Keratinocyte (primary cell): ENCODE measurements at regions not wholly inside any gene's neighbourhood (a gene's known extent, or its start where the extent isn't known, plus 50 kb on each side); places are given as distances from the start of the nearest gene placed in this dataset.

Experiments
- DNase-seq: peaks from one replicate; pipeline ENCODE4 v3.0.0-alpha.2; 2011; ENCODE audit warnings: low read depth, missing footprints, low spot score
- FAIRE-seq: peaks from 2 replicates; lab custom pipeline; 2011; peaks lifted over from hg19 to GRCh38; lab: Jason Lieb, UNC
- H2AFZ ChIP-seq: 2 replicates; pipeline ENCODE4 v1.6.0; 2012; ENCODE audit warnings: low read length, control low read depth, inconsistent platforms; ENCODE audit not compliant: control insufficient read depth
- H3K27ac ChIP-seq: 2 replicates; pipeline ENCODE4 v1.5.1; 2011; ENCODE audit warnings: low read length; ENCODE audit not compliant: control insufficient read depth, insufficient read depth
- H3K27me3 ChIP-seq: 3 replicates; pipeline ENCODE4 v1.6.0; 2011; ENCODE audit warnings: low read length; ENCODE audit not compliant: control insufficient read depth, insufficient read depth; ENCODE audit errors: extremely low read depth
- H3K36me3 ChIP-seq, 2 experiments: 2 replicates in 1 of 2; 3 replicates in 1 of 2; pipeline ENCODE4 v1.5.1; 2011; ENCODE audit warnings: low read length in 2 of 2, mild to moderate bottlenecking in 1 of 2; ENCODE audit not compliant: control insufficient read depth in 2 of 2, insufficient read depth in 2 of 2; ENCODE audit errors: extremely low read depth in 1 of 2
- H3K4me1 ChIP-seq: 3 replicates; pipeline ENCODE4 v1.5.1; 2011; ENCODE audit warnings: low read length; ENCODE audit not compliant: control insufficient read depth, insufficient read depth; ENCODE audit errors: extremely low read depth
- H3K4me2 ChIP-seq: 3 replicates; pipeline ENCODE4 v1.6.0; 2011; ENCODE audit warnings: low read depth, low read length; ENCODE audit not compliant: control insufficient read depth, insufficient read depth; ENCODE audit errors: extremely low read depth
- H3K4me3 ChIP-seq, 3 experiments: fragments of 200-600 bp in 1 of 3; sonication (generic) in 1 of 3; 2 replicates in 2 of 3; 3 replicates in 1 of 3; pipeline ENCODE4 v1.5.1; 2011 to 2016; ENCODE audit warnings: low read length in 3 of 3, mild to moderate bottlenecking in 3 of 3, control low read depth in 2 of 3, inconsistent platforms in 1 of 3, low read depth in 1 of 3, mixed read lengths in 1 of 3, mixed run types in 1 of 3, moderate library complexity in 1 of 3; ENCODE audit not compliant: control insufficient read depth in 2 of 3, insufficient read depth in 2 of 3; ENCODE audit errors: extremely low read depth in 1 of 3
- H3K79me2 ChIP-seq: 2 replicates; pipeline ENCODE4 v1.6.0; 2012; ENCODE audit warnings: low read length; ENCODE audit not compliant: control insufficient read depth, insufficient read depth
- H3K9ac ChIP-seq: 3 replicates; pipeline ENCODE4 v1.6.0; 2011; ENCODE audit warnings: low read length; ENCODE audit not compliant: control insufficient read depth, insufficient read depth; ENCODE audit errors: extremely low read depth
- H3K9me1 ChIP-seq: 3 replicates; pipeline ENCODE4 v1.6.0; 2011; ENCODE audit warnings: low read length; ENCODE audit not compliant: control insufficient read depth, insufficient read depth; ENCODE audit errors: extremely low read depth
- H3K9me3 ChIP-seq: 2 replicates; pipeline ENCODE4 v1.5.1; 2012; ENCODE audit warnings: low read depth, low read length; ENCODE audit not compliant: control insufficient read depth
- H4K20me1 ChIP-seq: 3 replicates; pipeline ENCODE4 v1.6.0; 2011; ENCODE audit warnings: low read length; ENCODE audit not compliant: control insufficient read depth, insufficient read depth; ENCODE audit errors: extremely low read depth
- CTCF ChIP-seq, 3 experiments: IDR thresholded peaks in 1 of 3; conservative IDR thresholded peaks in 1 of 3; optimal IDR thresholded peaks in 1 of 3; 2 replicates in 2 of 3; 3 replicates in 1 of 3; pipeline versions ENCODE3 to v1.5.1; 2011; ENCODE audit warnings: low read length in 3 of 3, mild to moderate bottlenecking in 3 of 3, moderate library complexity in 2 of 3, control low read depth in 1 of 3, inconsistent platforms in 1 of 3; ENCODE audit not compliant: insufficient read depth in 2 of 3; ENCODE audit errors: extremely low read depth in 1 of 3
- EZH2 ChIP-seq: IDR thresholded peaks from one replicate; pipeline ENCODE4 v1.6.1; 2012; ENCODE audit warnings: inconsistent platforms, mild to moderate bottlenecking, low read length, moderate library complexity
- dilution Hi-C: fragments of 300-500 bp; cut with MboI; formaldehyde crosslinking; loops from one replicate; pipeline ENCODE4 v1.7.0; 2020; ENCODE audit warnings: low sequenced_read_pairs; ENCODE audit not compliant: extremely low pct_ligation_motif_present

- Histone ChIP-seq H3K9me3 (peaks cover 32% of the 10 kb centered on the region), H3K9me1 (no peaks in the 10 kb centered on the region), H3K27me3 (no peaks in the 10 kb centered on the region), H4K20me1 (no peaks in the 10 kb centered on the region), H3K4me1 (no peaks in the 10 kb centered on the region), H3K4me2 (no peak overlapping the region), H2AFZ (no peak overlapping the region), H3K4me3 (no peak overlapping the region), H3K79me2 (no peaks in the 10 kb centered on the region), H3K36me3 (no peaks in the 10 kb centered on the region), H3K27ac (no peak overlapping the region), H3K9ac (no peak overlapping the region)
- FAIRE-seq: no peak
- no peak for TF ChIP-seq EZH2
- no peak for TF ChIP-seq CTCF (optimal IDR thresholded peaks at IDR 0.05 in 1 of 3, IDR thresholded peaks at IDR 0.05 in 1 of 3, conservative IDR thresholded peaks at IDR 0.05 in 1 of 3; ENCODE audit: extremely low read depth in 1 of 3, insufficient read depth in 2 of 3, low read length in 3 of 3)
- dilution Hi-C loops: no loop called here
- no peak for DNase-seq
Measured at GRCh38 chr22:49180683-49181024, 647.0 kb downstream of the BRD1 start.

- dilution Hi-C loops: no loop called here
- peaks cover 32% of the 10 kb centered on the region for H3K9me3 ChIP-seq
- TF ChIP-seq CTCF (optimal IDR thresholded peaks at IDR 0.05 in 1 of 3, IDR thresholded peaks at IDR 0.05 in 1 of 3, conservative IDR thresholded peaks at IDR 0.05 in 1 of 3; ENCODE audit: extremely low read depth in 1 of 3, insufficient read depth in 2 of 3, low read length in 3 of 3) (no peak), EZH2 (no peak)
- H3K4me3 ChIP-seq: no peak overlapping the region
- no peak overlapping the region for H3K4me2 ChIP-seq
- H3K27ac ChIP-seq: no peak overlapping the region
- FAIRE-seq (no peak), DNase-seq (no peak)
- H3K9me1 ChIP-seq: no peaks in the 10 kb centered on the region
- no peak overlapping the region for H3K9ac ChIP-seq
- H2AFZ ChIP-seq: no peak overlapping the region
- no peaks in the 10 kb centered on the region for H4K20me1 ChIP-seq
- no peaks in the 10 kb centered on the region for H3K36me3 ChIP-seq
- no peaks in the 10 kb centered on the region for H3K79me2 ChIP-seq
- H3K4me1 ChIP-seq: no peaks in the 10 kb centered on the region
- no peaks in the 10 kb centered on the region for H3K27me3 ChIP-seq
Measured at GRCh38 chr22:49179886-49180682, 647.6 kb downstream of the BRD1 start.
